ENCODE measurements at regions not wholly inside any gene's neighbourhood (a gene's known extent, or its start where the extent isn't known, plus 50 kb on each side); places are given as distances from the start of the nearest gene placed in this dataset.

- TF ChIP-seq CTCF (IDR thresholded peaks at IDR 0.05) (no peak), POLR2A (IDR thresholded peaks at IDR 0.05) (no peak)
Measured at GRCh38 chr12:114193474-114193873, 212.5 kb downstream of the TBX5 start.

Data from uterus (tissue), 2 donors.